T-helper 1 cell (primary cell): ENCODE measurements at regions not wholly inside any gene's neighbourhood (a gene's known extent, or its start where the extent isn't known, plus 50 kb on each side); places are given as distances from the start of the nearest gene placed in this dataset.

Source experiments
- DNase-seq, 5 donors: peaks; one replicate each; pipeline ENCODE4 v3.0.0-alpha.2; 2012 to 2020

GRCh38 chr11:122229078-122229477, 113.1 kb upstream of the BLID start:
- DNase-seq = no peak

DNA sequence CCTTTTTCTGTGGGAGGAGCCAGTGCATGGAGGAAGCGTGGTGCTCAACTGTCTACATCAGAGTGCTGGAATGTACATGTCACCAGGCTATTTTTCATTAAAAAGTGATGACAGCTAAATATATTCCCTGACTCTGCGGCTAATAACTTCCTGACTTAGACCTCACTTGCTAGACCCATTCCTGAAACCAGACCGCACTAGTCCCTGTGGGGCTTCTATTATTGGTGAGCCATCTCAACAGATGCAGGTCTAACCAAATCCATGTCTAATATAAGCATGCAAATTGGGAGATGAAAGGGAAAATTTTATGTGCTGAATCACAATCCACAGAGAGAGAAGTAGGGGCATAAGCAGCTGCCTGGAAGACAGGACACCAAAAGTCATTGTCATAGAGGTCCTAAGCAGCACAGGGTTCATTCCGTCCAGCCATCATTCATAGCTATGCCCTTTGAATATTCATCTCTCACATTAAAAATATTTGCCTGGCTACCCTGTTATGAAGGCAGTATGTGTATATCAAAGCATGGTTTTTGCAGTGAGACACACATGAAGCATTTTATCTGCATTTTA, 110.9 kb upstream of the BLID start:
- no peak for DNase-seq

GRCh38 chr11:122224867-122225266, 108.9 kb upstream of the BLID start:
- no peak for DNase-seq

GRCh38 chr11:122220321-122220720, 104.3 kb upstream of the BLID start:
- no peak for DNase-seq

DNA sequence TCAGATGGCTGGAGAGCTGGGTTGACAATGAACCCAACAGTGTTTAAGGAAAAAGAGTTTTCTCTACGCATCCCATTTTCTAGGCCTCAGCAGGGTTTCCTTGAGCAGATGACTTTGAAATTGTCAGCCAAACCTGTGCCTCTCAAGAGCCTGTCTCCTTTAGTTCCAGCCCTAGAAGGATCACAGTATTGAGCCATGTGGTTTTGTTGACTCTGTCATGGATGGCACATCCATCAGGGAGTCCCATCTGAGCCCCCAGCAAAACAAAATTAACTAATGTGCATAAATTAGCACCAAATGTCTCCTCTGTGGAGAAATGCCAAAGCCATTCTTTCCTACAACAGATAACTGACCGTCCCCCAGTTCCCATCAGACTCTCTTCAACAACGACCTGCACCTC, 103.8 kb upstream of the BLID start:
- no peak for DNase-seq

- peak in 1 of 5 donors; percentile 8 for DNase-seq
These were observed 99.4 kb upstream of the BLID start for GRCh38 chr11:122215244-122215992.

DNA sequence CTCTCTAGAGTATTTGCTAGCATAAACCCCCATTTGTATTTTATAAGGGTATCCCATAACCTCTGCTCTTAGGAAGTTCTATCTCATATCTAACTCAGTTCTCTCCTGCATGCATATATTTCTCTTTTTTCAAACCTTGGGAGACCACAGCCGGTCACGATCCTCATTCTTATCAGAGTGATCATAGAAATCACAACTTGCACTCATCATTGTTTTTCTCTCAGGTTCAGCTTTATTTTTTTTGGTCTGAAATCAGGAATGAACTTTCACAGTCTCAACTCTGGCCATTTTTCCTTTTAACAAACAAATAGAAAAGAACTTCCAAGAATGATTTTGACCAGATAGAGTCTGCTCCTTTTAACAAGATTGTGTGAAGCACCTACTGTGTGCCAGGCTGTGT, 98.6 kb upstream of the BLID start:
- no peak for DNase-seq

GRCh38 chr11:122214080-122214479, 98.1 kb upstream of the BLID start:
- DNase-seq = no peak

DNA sequence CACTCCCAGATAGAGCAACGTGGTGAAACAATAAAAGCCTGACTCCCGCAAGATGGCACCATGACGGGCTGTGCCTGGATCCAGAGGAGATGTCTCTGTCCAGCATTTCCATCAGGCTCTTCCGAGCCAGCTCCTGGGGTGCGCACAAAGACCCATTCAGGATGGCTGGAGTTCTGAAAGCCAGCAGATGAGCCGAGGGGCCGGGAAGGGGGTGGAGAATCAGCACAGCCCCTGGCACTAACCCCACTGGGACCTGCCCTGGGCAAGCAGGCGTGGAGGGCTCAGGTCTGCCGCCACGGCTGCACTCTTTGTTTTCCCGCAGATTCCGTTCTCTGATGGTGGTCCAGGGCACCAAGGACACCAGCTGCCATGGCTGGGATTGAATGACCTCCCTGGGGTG, 97.2 kb upstream of the BLID start:
- DNase-seq = no peak

GRCh38 chr11:122210367-122210997, 94.5 kb upstream of the BLID start:
- DNase-seq = no peak

GRCh38 chr11:122209619-122210366, 93.8 kb upstream of the BLID start:
- no peak for DNase-seq

DNA sequence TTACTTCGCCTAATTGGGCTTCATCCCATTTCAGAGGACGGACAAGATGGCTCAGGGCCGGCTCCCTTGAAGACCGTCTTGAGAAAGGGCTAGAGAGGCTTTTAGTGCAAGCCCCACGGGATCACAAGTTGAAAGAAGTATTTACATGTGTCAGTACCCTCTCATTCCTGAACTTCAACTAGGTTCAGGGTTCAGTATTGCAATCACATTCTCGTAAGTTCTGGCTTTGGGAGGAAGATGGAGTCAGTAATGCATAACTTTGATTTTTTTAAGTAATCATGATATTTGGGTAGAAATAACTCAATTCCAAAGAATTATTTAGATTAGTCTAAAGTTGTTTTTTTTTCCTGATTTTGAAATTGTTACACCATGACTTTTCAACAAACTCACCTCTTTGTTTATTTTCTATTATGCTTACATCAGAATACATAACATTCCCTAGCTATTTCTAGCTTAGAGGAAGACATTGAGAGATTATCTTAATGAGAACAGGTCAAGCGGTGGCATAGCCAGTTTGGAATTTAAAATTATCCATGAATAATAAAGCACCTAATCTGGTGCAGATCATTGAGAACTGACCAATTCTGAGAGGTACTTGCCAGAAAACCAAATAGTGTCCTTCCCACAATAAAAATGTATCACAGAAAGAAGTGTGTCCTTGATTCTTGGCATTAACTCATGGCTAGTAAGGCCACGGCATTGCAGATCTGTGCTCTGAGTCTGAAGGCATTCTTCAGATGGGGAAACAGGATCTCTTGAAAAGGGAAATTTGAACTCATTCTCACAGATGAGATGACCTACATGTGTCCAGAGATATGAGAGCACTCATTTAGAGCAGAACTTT, 92.1 kb upstream of the BLID start:
- no peak for DNase-seq

- DNase-seq = no peak
These were observed 91.5 kb upstream of the BLID start for GRCh38 chr11:122207505-122207904.

DNA sequence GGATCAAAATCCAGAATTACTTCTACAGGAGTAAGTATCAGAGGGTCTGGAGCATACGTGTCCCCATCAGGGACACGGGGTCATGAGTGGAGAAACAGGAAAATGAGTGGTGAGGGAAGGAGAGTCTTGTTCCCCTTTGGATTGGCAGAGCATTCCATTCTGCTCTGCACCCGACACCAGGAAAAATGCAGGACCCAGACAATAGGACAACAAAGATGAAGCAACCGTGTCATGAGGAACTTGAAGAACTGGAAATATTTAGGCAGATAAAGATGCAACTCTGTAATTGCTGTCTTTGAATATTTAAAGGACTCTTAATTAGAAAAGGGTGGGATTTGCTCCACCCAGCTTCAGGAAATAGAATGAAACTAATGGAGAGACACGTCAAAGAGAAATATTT, 89.0 kb upstream of the BLID start:
- DNase-seq = no peak

GRCh38 chr11:122204206-122204605, 88.2 kb upstream of the BLID start:
- DNase-seq = no peak

GRCh38 chr11:122202951-122203456, 87.0 kb upstream of the BLID start:
- DNase-seq = peak in 1 of 5 donors; percentile 6

DNA sequence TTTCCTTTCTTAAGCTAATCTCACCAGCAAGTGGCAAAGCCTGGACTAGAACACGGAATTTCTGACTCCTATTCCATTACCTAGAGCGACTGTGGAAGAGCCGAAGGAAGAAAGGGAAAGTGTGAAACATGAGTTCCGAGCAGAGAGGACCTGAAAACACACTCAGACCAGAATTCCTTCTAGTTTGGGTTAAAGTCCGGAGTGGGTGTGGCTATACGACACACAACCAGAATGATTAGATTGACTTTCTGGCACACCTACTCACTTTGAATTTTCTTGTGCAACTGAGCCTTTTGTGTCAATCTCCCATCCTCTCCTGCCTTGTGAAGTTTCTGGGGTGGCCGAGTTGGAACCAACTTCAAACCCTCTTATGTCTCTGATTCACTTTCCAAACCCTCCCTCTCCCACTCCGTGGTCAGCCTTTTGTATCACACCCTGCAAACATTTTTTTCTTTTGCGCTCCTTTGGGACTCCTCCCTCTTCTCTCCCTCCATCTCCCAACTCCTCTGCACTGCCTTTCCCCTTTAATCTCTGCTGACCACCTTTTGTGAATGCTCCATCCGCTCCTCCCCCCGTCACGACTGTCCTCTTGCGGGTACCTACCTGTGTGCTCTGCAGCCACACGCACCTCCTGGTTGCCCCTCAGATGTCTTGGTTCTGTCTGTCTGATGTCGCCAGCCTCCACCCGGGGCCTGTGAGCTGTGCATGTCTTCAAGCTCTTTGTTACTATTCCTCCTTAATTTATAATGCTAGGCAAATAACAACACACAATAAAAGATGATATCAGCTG, 86.3 kb upstream of the BLID start:
- no peak for DNase-seq

DNA sequence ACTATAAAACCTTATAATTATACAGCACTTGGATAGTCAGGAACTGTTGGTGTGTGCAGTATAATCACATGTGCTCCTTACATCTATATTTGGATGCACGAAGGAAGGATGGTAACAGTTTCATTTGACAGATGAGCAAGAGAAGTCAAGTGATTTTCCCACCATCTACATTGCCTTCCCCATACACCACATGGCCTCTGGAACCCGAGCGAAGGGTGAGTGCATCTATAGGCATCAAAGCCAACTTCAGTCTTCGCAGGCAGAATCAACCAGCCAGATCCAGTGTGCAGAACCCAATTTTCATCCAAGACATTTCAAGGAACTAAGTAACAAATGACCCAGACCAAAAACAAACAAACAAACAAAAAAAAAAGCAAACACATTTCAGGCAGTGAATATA, 85.1 kb upstream of the BLID start:
- DNase-seq = no peak

- no peak for DNase-seq
These were observed 83.6 kb upstream of the BLID start for GRCh38 chr11:122199661-122200060.

DNA sequence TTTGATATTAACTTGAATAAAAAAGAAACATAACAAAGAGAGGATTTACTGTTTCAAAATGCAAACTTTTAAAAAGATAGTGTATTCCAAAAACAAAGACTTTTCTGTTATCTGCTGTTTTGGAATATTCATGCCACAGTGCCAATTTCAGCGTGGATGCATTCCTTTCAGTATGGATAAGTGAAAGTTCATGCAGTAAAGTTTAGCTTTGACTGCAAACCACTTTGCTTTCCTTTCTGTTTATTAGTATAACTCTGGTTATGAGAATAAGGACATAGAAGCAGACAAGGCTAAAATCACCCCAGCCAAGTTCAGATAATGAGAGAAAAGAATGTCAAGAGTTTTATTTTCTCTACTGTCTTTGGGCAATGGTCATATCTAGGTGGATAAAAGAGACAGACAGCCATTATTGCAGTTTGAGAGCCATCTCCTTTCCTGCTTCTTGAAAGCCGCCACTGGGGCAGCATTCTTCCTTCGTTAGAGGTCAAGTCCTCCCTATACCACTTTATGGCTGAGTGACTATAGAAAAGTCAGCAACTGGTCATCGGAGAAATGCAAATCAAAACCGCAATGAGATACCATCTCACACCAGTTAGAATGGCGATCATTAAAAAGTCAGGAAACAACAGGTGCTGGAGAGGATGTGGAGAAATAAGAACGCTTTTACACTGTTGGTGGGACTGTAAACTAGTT, 82.4 kb upstream of the BLID start:
- DNase-seq = no peak
